Right lobe of liver (tissue), 6 donors: ENCODE measurements at regions not wholly inside any gene's neighbourhood (a gene's known extent, or its start where the extent isn't known, plus 50 kb on each side); places are given as distances from the start of the nearest gene placed in this dataset.

Experiments
- ATAC-seq, 4 donors: fragments of 200-7000 bp; cut with Tn5 transposase; one replicate each; pipeline ENCODE4 v1.9.1; 2020; ENCODE audit warnings: mild to moderate bottlenecking in 4 of 4, moderate library complexity in 4 of 4
- DNase-seq, 3 donors: peaks; one replicate each; pipeline ENCODE4 v3.0.0-alpha.2; 2020
- H3K27ac ChIP-seq, 3 donors: fragments of 200-600 bp; one replicate each; pipeline ENCODE4 v1.8.0; 2022
- H3K27me3 ChIP-seq, 2 donors: fragments of 200-600 bp; one replicate each; pipeline ENCODE4 v1.8.0; 2022
- H3K36me3 ChIP-seq, 4 donors: fragments of 200-600 bp; sonication (generic) in 1 of 4; one replicate each; pipeline versions ENCODE4 v1.5.1 to v1.8.0; 2017 to 2022; ENCODE audit warnings: control low read depth in 1 of 4
- H3K4me1 ChIP-seq, 4 donors: fragments of 200-600 bp; sonication (generic) in 1 of 4; one replicate each; pipeline versions ENCODE4 v1.5.1 to v1.8.0; 2017 to 2022; ENCODE audit warnings: control low read depth in 1 of 4
- H3K4me3 ChIP-seq, 3 donors: fragments of 200-600 bp; one replicate each; pipeline ENCODE4 v1.8.0; 2022
- H3K9me3 ChIP-seq, 4 donors: fragments of 200-600 bp; sonication (generic) in 1 of 4; one replicate each; pipeline versions ENCODE4 v1.5.1 to v1.8.0; 2017 to 2022; ENCODE audit warnings: control low read depth in 1 of 4
- POLR2A ChIP-seq: fragments of 450-650 bp; IDR thresholded peaks from one replicate; pipeline ENCODE4 v1.6.1; 2017; ENCODE audit warnings: antibody characterized with exemption, mild to moderate bottlenecking
- WGBS: methylation state at CpG from one replicate; pipeline ENCODE4 v1.1.6; 2018; ENCODE audit warnings: low coverage, low lambda C conversion rate; ENCODE audit not compliant: insufficient coverage; ENCODE audit errors: missing lambda C conversion rate; 5-methylcytosine and 5-hydroxymethylcytosine counted together
- intact Hi-C, 2 donors: fragments of 100-400 bp; cut with DNase I; formaldehyde crosslinking; loops; one replicate each; pipeline versions ENCODE4 v1.11.2 to v1.14.1; 2022
- TF ChIP-seq, protein P1 (sequence below), 4 donors: fragments of 200-600 bp in 3 of 4; fragments of 450-650 bp in 1 of 4; IDR thresholded peaks; one replicate each; pipeline versions ENCODE4 v1.5.1 to v1.8.0; 2016 to 2022; ENCODE audit warnings: antibody characterized with exemption in 4 of 4, mild to moderate bottlenecking in 2 of 4
- donor health status: DM: no; HTN: yes; CAD: no.
- donor health status: DM: no; HTN: no; CAD: no.
- donor health status: DM: no; HTN: no; CAD: no.
- donor health status: DM: no; HTN: yes; CAD: no.
- donor health status: DM: no; HTN: yes; CAD: no.

DNA sequence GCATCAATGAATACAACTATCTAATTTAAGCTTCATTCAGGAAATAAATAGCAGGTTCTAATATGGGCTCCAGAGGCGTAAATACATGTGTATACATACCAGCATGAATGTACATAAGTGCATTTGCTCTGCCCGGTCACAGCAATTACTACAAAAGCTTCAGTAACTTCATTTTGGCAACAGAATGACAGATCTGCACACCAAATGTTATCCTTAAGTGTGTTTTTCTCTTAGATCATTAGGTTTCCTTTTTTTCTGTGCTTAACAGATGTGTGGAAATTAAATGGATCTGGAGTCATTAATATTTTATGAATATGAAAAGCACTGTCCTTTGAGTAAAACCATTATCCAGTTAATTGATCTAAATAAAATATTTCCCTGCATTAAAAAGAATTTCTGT, 159.0 kb upstream of the MEOX2 start:
- Histone ChIP-seq H3K4me1 (no peaks in the 10 kb centered on the region), H3K36me3 (no peaks in the 10 kb centered on the region), H3K4me3 (no peak overlapping the region), H3K27me3 (no peaks in the 10 kb centered on the region), H3K27ac (no peak overlapping the region), H3K9me3 (no peaks in the 10 kb centered on the region)
- no peak for DNase-seq
- TF ChIP-seq POLR2A: no peak
- TF ChIP-seq, protein P1, sequence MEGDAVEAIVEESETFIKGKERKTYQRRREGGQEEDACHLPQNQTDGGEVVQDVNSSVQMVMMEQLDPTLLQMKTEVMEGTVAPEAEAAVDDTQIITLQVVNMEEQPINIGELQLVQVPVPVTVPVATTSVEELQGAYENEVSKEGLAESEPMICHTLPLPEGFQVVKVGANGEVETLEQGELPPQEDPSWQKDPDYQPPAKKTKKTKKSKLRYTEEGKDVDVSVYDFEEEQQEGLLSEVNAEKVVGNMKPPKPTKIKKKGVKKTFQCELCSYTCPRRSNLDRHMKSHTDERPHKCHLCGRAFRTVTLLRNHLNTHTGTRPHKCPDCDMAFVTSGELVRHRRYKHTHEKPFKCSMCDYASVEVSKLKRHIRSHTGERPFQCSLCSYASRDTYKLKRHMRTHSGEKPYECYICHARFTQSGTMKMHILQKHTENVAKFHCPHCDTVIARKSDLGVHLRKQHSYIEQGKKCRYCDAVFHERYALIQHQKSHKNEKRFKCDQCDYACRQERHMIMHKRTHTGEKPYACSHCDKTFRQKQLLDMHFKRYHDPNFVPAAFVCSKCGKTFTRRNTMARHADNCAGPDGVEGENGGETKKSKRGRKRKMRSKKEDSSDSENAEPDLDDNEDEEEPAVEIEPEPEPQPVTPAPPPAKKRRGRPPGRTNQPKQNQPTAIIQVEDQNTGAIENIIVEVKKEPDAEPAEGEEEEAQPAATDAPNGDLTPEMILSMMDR (IDR thresholded peaks at IDR 0.05): no peak
- intact Hi-C loops: no loop called here
- ATAC-seq: no peak
- WGBS: 70% methylated on average over 2 of the region's 2 CpGs

DNA sequence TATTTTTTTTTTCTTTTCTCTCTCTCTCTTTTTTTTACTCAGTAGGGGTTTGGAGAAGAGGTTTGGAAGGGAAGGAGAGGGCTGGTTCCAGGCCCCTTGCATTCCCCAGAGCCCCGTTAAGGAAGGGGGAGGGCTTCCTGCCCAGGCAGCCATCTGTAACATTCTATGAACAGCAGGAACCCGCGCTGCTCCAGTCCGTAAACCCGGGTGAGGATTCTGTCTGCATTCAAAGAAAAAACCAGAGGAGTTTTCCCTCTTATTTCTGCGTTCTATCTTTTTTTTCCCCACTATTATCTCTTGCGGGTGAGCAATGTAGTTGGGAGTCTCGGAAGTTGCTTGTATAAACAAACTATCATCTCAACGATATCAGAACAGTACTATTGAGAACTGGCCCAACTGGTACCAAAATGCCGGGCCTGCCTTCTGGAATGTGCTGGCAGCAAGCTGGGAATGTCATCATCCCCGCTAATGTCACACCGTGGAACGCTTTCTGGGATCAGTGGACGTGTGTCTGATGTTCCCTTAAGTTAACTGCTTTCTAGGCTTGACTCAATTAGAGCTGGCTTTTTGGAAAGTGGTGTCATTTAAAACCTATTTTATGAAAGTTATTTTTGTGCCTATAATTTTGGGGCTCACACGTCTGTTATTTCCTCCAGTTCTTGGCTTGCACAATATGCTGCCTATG, 153.1 kb upstream of the MEOX2 start:
- H3K9me3 ChIP-seq: no peaks in the 10 kb centered on the region
- no peaks in the 10 kb centered on the region for H3K27me3 ChIP-seq
- H3K4me1 ChIP-seq: no peaks in the 10 kb centered on the region
- H3K4me3 ChIP-seq: no peak overlapping the region
- peak overlapping the region in 1 of 3 donors; percentile 9 for H3K27ac ChIP-seq
- DNase-seq (peak in 1 of 3 donors; percentile 17), ATAC-seq (peak; percentile 35 to 62 (median 42))
- WGBS: 43% methylated on average over 13 of the region's 15 CpGs
- intact Hi-C loops: no loop called here
- TF ChIP-seq, protein P1 (IDR thresholded peaks at IDR 0.05): no peak
- TF ChIP-seq POLR2A: no peak
- no peaks in the 10 kb centered on the region for H3K36me3 ChIP-seq

DNA sequence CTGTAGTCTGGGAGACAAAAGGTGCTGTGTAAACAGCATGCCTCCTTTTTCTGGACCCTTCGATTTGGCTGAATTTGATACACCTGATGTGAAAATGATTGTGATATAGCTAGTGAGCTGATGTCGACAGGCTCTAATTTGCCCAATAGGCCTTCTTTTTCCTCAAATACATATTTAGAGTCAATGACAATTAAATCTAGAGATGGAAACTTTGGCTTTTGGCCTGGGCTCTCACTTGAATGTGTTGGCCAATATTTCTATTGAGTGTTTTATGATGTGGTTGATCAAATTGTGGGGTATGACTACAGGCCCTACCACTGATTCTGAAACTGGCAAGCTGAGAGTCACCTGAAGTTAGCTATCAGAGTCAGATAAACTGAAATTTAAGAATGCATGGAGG, 151.8 kb upstream of the MEOX2 start:
- H3K4me1 ChIP-seq: no peaks in the 10 kb centered on the region
- no peak for TF ChIP-seq POLR2A
- TF ChIP-seq, protein P1 (IDR thresholded peaks at IDR 0.05): no peak
- intact Hi-C loops: no loop called here
- H3K27me3 ChIP-seq: no peaks in the 10 kb centered on the region
- no peaks in the 10 kb centered on the region for H3K9me3 ChIP-seq
- no peaks in the 10 kb centered on the region for H3K36me3 ChIP-seq
- DNase-seq (no peak), ATAC-seq (no peak)
- no peak overlapping the region for H3K4me3 ChIP-seq
- WGBS: 94% methylated on average over 2 of the region's 2 CpGs
- H3K27ac ChIP-seq: no peak overlapping the region

DNA sequence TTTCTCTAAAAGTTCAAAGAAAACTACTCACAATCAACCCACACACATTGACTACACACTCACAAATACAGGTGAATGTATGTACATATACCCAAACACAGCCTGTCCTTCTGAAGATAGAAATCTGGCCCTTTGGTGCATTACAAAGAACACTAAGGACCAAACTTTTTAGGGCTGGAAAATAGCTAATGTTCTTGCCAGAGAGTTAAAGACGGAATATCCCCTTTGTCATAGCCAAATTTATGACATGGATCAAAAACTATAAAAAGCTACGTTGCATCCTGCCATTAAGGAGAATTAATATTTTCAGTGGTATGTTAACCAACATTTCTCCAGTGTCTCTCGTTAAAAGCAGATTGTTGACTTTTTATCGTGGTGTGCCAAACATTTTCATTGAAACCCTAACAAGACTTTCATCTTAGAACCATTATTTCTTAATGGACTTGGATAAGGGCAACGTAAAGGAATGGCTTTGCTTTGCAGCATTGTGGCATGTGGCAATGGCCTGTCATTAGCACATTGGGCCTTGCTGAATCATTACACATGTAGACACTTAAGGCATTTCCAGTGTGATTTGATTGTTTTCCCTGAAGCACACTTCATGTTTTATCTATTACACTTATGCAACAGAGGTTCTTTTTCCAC, 150.9 kb upstream of the MEOX2 start:
- intact Hi-C loops: no loop called here
- H3K4me1 ChIP-seq: no peaks in the 10 kb centered on the region
- no peak for TF ChIP-seq POLR2A
- TF ChIP-seq, protein P1 (IDR thresholded peaks at IDR 0.05): no peak
- no peak overlapping the region for H3K27ac ChIP-seq
- no peak overlapping the region for H3K4me3 ChIP-seq
- 65% methylated on average over 5 of the region's 5 CpGs for WGBS
- no peaks in the 10 kb centered on the region for H3K36me3 ChIP-seq
- no peaks in the 10 kb centered on the region for H3K9me3 ChIP-seq
- no peak for ATAC-seq
- DNase-seq: no peak
- H3K27me3 ChIP-seq: no peaks in the 10 kb centered on the region
